HFF-Myc (cell line): ENCODE measurements at regions not wholly inside any gene's neighbourhood (a gene's known extent, or its start where the extent isn't known, plus 50 kb on each side); places are given as distances from the start of the nearest gene placed in this dataset.

ENCODE experiments used
- DNase-seq: peaks from one replicate; pipeline ENCODE4 v3.0.0-alpha.2; 2011; ENCODE audit warnings: low read depth; ENCODE audit errors: extremely low read depth
- H3K4me3 ChIP-seq: replicated peaks from 2 replicates; pipeline ENCODE4 v1.5.1; 2011; ENCODE audit warnings: low read depth, mild to moderate bottlenecking, control low read depth, low read length
- CTCF ChIP-seq: IDR thresholded peaks from 2 replicates; pipeline ENCODE4 v1.5.1; 2012; ENCODE audit warnings: mild to moderate bottlenecking, low read depth, low read length, control low read depth; ENCODE audit errors: missing control alignments

- H3K4me3 ChIP-seq, result no peak overlapping the region
- peak; percentile 43 for DNase-seq
- no peak for TF ChIP-seq CTCF
Observed at GRCh38 chrX:68929332-68930150, 100.7 kb downstream of the EFNB1 start.

DNA sequence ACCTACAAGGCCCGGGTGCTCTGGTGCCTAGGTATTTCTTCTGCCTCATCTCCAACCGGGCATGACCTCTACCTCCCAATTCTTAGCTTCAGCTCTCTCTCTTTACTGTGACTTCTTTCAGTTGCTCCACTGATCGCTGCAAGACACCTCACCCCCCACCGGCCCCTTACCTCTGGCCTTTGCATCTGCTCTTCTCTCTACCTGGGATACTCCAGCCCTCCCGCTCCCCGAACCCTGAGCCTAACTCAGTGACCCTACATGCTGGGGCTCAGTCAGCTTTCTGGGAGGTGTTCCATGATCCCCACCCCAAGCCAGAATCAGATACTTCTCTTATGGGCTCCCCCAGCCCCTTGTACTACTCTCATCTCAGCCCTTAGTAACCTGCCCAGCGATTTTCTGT lies 99.6 kb downstream of the EFNB1 start:
- DNase-seq, result no peak
- TF ChIP-seq CTCF, result no peak
- no peak overlapping the region for H3K4me3 ChIP-seq

DNA sequence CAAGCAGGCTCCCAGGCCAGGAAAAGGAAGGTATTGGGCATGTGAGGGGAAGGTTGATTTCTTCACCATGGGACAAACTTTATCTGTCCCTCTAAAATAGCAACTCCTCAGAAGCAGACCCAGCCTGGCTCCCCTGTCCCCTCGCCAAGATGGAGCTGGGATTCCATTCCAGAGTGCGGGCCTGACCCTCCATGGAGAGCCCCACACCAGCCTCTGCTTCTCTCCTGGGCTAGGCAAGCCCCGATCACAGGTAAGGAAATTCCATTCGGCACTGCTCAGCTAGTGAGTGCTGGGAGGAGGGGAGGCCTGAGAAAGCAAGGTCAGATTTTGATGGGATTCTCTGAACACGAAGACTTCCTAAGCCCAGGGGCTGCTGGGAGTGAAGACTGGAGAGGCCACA lies 98.4 kb downstream of the EFNB1 start:
- no peak for DNase-seq
- TF ChIP-seq CTCF, result no peak

DNA sequence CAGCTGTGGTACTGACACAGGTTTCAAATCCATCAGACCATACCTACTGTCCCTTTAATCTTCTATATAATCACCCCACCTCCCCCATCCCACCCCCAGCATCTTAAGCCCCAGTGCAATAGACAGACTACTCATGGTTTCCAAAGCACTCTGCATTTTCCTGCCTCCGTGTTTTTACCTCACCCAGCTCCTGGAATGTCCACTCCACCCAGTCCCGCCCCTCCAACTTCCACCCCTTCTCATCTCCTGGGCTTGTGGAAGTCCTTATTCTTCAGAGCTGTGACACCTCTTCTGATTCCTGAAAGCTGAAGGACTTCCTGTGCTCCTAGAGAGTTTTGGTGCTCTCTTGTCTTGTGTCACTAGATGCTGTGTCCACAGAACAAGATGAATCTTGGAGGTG lies 94.3 kb downstream of the EFNB1 start:
- DNase-seq, result no peak

More for the DNA sequence above, 98.4 kb downstream of the EFNB1 start:
- no peak overlapping the region for H3K4me3 ChIP-seq

GRCh38 chrX:68922013-68922412 lies 93.2 kb downstream of the EFNB1 start:
- no peak for TF ChIP-seq CTCF
- H3K4me3 ChIP-seq, result no peak overlapping the region
- no peak for DNase-seq

More for the DNA sequence above, 94.3 kb downstream of the EFNB1 start:
- no peak for TF ChIP-seq CTCF
- H3K4me3 ChIP-seq, result no peak overlapping the region

DNA sequence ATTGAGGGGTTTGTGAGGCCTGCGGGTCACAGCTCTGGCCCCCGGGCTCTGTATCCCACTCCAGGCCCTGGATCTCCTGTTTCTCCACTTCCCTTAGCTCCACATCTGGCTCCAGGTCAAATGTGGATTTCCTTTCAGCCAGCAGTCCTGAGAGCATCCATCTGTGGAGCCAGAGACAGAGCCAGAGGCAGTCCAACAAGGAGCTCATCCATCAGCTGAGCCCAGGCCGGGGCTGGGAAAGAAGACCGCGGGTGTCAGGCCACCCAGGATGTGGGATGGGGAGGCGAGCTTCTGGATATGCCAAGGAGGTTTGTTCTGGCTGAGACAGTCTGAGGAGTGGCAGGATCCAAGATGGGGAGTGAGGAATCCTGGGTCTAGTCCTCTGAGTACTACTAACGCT lies 91.7 kb downstream of the EFNB1 start:
- no peak overlapping the region for H3K4me3 ChIP-seq
- DNase-seq, result no peak
- no peak for TF ChIP-seq CTCF

DNA sequence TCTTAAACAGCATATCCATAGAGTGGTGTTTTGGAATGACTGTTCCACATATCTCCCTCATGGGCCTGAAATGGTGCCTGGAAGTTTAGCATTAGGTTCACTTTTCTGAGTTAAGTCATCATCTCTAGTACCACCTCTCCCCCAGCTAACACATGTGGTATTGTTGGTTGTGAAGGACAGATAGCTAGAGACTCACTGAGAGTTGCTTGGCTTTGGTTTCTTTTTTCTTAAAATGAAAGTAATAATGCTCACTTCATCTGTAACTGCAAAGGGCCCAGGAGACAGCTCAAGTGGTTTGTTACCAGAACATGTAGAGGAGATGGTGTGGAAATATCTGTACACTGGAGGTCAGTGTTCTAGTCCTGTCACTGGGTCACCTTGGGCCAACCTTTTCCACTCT lies 90.9 kb downstream of the EFNB1 start:
- no peak overlapping the region for H3K4me3 ChIP-seq
- DNase-seq, result no peak
- no peak for TF ChIP-seq CTCF
